ENCODE measurements at regions not wholly inside any gene's neighbourhood (a gene's known extent, or its start where the extent isn't known, plus 50 kb on each side); places are given as distances from the start of the nearest gene placed in this dataset.

DNA sequence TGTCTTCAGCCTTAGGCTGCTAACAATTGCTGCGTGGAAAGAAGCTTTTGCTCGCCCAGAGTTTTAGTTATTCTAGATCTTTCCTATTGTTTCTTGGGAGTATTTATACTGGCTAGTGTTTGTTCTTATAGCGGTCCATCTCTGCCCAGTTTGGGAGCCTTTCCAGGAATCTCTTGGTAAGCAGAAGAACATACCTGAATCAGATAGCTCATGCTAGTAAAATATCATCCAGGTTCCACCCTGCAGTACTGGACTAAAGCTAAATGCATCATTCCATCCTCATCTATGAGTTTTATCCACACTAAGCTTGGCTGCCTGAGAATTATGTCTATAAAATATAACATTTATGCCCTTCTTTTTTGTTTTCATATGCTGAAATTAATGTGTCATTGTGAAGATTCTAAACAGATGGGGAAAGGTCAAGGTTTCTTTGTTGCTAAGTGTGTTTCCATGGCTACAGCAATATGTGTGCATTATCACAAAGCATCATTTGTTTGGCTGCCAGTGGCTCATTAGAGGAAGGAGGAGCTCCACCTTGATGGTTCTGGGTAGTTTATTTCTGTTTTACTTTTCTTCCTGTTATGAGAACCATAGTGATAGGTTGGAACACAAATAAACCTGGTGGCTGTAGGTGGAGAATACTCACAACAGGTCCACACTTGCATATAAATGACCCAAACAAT is 182.8 kb downstream of the PIK3C3 start:
- H3K4me3 ChIP-seq (ENCODE audit: low read depth, low read length): no peak overlapping the region
- no peak for DNase-seq (ENCODE audit: low read depth)
- TF ChIP-seq, protein P1, sequence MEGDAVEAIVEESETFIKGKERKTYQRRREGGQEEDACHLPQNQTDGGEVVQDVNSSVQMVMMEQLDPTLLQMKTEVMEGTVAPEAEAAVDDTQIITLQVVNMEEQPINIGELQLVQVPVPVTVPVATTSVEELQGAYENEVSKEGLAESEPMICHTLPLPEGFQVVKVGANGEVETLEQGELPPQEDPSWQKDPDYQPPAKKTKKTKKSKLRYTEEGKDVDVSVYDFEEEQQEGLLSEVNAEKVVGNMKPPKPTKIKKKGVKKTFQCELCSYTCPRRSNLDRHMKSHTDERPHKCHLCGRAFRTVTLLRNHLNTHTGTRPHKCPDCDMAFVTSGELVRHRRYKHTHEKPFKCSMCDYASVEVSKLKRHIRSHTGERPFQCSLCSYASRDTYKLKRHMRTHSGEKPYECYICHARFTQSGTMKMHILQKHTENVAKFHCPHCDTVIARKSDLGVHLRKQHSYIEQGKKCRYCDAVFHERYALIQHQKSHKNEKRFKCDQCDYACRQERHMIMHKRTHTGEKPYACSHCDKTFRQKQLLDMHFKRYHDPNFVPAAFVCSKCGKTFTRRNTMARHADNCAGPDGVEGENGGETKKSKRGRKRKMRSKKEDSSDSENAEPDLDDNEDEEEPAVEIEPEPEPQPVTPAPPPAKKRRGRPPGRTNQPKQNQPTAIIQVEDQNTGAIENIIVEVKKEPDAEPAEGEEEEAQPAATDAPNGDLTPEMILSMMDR (IDR thresholded peaks at IDR 0.05; ENCODE audit: insufficient read depth, low read length): no peak

DNA sequence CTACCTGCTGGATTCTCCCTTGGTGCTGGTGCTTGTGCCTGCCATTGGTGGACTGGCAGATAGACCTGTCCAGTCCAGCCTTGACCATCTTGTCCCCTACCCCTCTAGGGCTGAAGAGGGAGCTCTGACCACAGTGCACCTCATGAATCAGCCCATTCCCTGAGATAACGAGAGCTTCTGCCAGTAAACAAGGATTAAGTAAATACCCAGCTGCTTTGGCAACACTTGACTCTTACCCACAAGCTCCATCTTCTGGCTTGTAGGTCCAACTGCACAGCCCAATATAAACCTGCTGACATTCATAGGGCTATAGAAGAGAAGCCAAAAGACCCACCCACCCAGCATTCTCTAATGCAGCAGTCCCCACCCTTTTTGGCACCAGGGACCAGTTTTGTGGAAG is 186.4 kb downstream of the PIK3C3 start:
- DNase-seq (ENCODE audit: low read depth): peak; percentile 9
- TF ChIP-seq, protein P1 (IDR thresholded peaks at IDR 0.05; ENCODE audit: insufficient read depth, low read length): peak; percentile 3
- H3K4me3 ChIP-seq (ENCODE audit: low read depth, low read length): no peak overlapping the region

DNA sequence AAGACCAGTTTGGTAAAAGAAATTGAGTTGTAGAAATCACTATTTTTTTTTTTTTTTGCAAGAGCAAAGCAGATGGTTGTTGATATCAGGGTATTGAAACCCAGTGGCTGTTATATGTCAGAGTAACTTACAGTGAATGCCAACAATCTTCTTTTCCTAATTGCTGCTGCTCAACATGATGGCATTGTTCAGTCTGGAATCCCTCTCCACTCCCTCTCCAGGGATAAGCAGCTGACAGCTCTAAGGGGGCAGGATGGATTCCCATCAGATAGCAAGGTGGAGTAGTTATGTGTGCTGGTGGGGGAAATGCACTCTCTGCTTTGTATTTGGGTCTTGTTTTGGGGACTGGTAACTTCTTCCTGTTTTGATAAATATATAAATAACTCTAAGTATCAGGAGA is 200.0 kb downstream of the PIK3C3 start:
- H3K4me3 ChIP-seq (ENCODE audit: low read depth, low read length): no peak overlapping the region
- DNase-seq (ENCODE audit: low read depth): no peak
- TF ChIP-seq, protein P1 (IDR thresholded peaks at IDR 0.05; ENCODE audit: insufficient read depth, low read length): no peak

DNA sequence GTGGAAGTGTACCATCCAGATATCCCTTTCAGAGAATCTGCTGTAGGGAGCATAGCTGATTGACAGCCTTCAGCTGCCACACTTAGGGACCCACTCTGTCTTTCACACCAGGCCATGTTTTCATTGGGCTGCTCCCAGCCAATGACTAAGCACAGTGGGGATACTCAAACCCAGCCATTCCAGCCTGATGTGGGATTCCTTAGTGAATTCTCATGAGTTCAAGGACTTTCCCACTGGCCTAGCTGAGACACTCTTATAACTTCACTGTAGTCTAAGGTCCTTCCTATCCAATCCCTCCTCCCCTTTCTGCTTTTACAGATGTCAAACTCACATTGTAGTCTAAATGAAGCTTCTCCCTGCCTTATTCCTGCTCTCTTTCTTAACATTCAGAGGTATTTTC is 201.2 kb downstream of the PIK3C3 start:
- no peak overlapping the region for H3K4me3 ChIP-seq (ENCODE audit: low read depth, low read length)
- no peak for DNase-seq (ENCODE audit: low read depth)
- TF ChIP-seq, protein P1 (IDR thresholded peaks at IDR 0.05; ENCODE audit: insufficient read depth, low read length): no peak

DNA sequence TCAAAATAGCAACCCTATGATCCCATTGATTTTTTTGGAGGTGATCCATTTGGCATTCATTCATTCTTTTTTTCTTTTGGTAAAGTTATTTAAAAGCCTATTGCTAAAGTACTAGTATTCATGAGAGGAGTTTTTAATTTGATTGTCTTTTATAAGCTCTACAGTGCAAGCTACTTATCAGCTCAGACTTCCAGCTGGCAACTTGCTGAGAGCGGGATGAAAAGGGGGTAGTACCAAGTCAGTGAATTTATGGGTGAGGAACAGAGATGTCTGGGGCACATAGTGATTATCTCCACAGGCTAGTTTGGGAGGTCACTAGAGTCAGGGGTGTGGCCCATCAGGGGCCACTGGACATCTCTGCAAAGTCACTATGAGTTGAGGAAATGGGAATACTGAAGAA is 202.4 kb downstream of the PIK3C3 start:
- peak; percentile 7 for DNase-seq (ENCODE audit: low read depth)
- TF ChIP-seq, protein P1 (IDR thresholded peaks at IDR 0.05; ENCODE audit: insufficient read depth, low read length): no peak
- no peak overlapping the region for H3K4me3 ChIP-seq (ENCODE audit: low read depth, low read length)

DNA sequence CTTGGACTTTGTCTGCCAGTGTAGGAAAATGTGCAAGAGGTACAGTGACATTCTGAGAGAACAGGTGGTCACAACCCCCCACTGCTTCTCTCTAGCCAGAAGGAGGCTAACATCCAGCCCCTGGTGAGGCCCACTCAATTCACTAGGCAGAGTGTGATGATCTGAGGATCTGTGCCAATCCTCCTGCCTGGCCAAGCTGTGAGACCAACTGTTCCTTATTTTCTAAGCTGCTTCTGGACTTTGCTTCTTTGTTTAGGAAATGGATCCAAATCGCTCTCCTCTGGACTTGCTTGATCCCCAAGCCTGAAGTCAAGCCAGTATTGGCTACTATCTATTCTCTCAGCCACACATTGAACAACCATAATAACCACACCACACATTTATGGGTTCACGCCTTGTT is 202.8 kb downstream of the PIK3C3 start:
- TF ChIP-seq, protein P1 (IDR thresholded peaks at IDR 0.05; ENCODE audit: insufficient read depth, low read length): no peak
- H3K4me3 ChIP-seq (ENCODE audit: low read depth, low read length): no peak overlapping the region
- DNase-seq (ENCODE audit: low read depth): no peak

DNA sequence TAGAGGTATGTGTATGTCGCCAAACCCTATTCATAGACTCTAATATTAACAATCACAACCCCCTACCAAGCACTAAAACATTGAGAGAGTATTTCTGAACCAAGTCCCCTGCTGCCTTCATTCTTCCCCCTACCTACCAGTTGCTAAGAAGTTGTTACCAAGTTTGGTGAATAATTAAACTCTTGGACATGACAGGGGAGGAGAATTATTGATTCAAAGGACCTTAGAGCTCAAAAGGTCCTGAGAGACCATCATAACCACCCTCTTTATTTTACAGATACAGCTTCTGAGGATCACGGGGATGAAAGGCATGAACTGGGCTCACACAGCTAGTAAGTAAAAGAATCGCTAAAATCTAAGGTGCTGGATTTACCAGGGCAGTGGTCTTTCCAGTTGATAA is 204.1 kb downstream of the PIK3C3 start:
- DNase-seq (ENCODE audit: low read depth): no peak
- TF ChIP-seq, protein P1 (IDR thresholded peaks at IDR 0.05; ENCODE audit: insufficient read depth, low read length): no peak
- H3K4me3 ChIP-seq (ENCODE audit: low read depth, low read length): no peak overlapping the region

Measured in fibroblast of the aortic adventitia (primary cell).